ENCODE measurements at regions not wholly inside any gene's neighbourhood (a gene's known extent, or its start where the extent isn't known, plus 50 kb on each side); places are given as distances from the start of the nearest gene placed in this dataset.

- H3K36me3 ChIP-seq (ENCODE audit: control insufficient read depth, insufficient read depth, low read length), result no peaks in the 10 kb centered on the region
- no peak overlapping the region for H3K27ac ChIP-seq (ENCODE audit: low read depth, low read length, severe bottlenecking)
- H3K9me3 ChIP-seq (ENCODE audit: control insufficient read depth, low read length), result peaks cover 15% of the 10 kb centered on the region
- H3K4me1 ChIP-seq (ENCODE audit: control insufficient read depth, insufficient read depth, low read length, poor library complexity, severe bottlenecking), result no peaks in the 10 kb centered on the region
- WGBS, 2 experiments (ENCODE audit: insufficient coverage in 2 of 2), result no CpG with 5 or more reads among the region's 1 CpG
- H3K4me3 ChIP-seq (ENCODE audit: extremely low read depth, insufficient read depth, low read length, poor library complexity, severe bottlenecking), result no peak overlapping the region
These were observed 1587.0 kb upstream of the PRR20A start for GRCh38 chr13:55553701-55554100.

GRCh38 chr13:55554741-55555140, 1586.0 kb upstream of the PRR20A start:
- Histone ChIP-seq H3K4me1 (ENCODE audit: control insufficient read depth, insufficient read depth, low read length, poor library complexity, severe bottlenecking) (no peaks in the 10 kb centered on the region), H3K9me3 (ENCODE audit: control insufficient read depth, low read length) (peaks cover 15% of the 10 kb centered on the region), H3K36me3 (ENCODE audit: control insufficient read depth, insufficient read depth, low read length) (no peaks in the 10 kb centered on the region), H3K4me3 (ENCODE audit: extremely low read depth, insufficient read depth, low read length, poor library complexity, severe bottlenecking) (no peak overlapping the region), H3K27ac (ENCODE audit: low read depth, low read length, severe bottlenecking) (no peak overlapping the region)
- no CpG with 5 or more reads among the region's 1 CpG for WGBS, 2 experiments (ENCODE audit: insufficient coverage in 2 of 2)

- H3K36me3 ChIP-seq (ENCODE audit: control insufficient read depth, insufficient read depth, low read length), result no peaks in the 10 kb centered on the region
- H3K9me3 ChIP-seq (ENCODE audit: control insufficient read depth, low read length), result no peaks in the 10 kb centered on the region
- no peaks in the 10 kb centered on the region for H3K4me1 ChIP-seq (ENCODE audit: control insufficient read depth, insufficient read depth, low read length, poor library complexity, severe bottlenecking)
- H3K4me3 ChIP-seq (ENCODE audit: extremely low read depth, insufficient read depth, low read length, poor library complexity, severe bottlenecking), result no peak overlapping the region
- no peak overlapping the region for H3K27ac ChIP-seq (ENCODE audit: low read depth, low read length, severe bottlenecking)
These were observed 1580.4 kb upstream of the PRR20A start for GRCh38 chr13:55560331-55560730.

- Histone ChIP-seq H3K27ac (ENCODE audit: low read depth, low read length, severe bottlenecking) (no peak overlapping the region), H3K4me1 (ENCODE audit: control insufficient read depth, insufficient read depth, low read length, poor library complexity, severe bottlenecking) (no peaks in the 10 kb centered on the region), H3K36me3 (ENCODE audit: control insufficient read depth, insufficient read depth, low read length) (no peaks in the 10 kb centered on the region), H3K9me3 (ENCODE audit: control insufficient read depth, low read length) (no peaks in the 10 kb centered on the region), H3K4me3 (ENCODE audit: extremely low read depth, insufficient read depth, low read length, poor library complexity, severe bottlenecking) (no peak overlapping the region)
- WGBS, 2 experiments (ENCODE audit: insufficient coverage in 2 of 2), result no CpG with 5 or more reads among the region's 2 CpGs
These were observed 1577.5 kb upstream of the PRR20A start for GRCh38 chr13:55563267-55563666.

GRCh38 chr13:55566334-55566733, 1574.4 kb upstream of the PRR20A start:
- Histone ChIP-seq H3K36me3 (ENCODE audit: control insufficient read depth, insufficient read depth, low read length) (no peaks in the 10 kb centered on the region), H3K4me1 (ENCODE audit: control insufficient read depth, insufficient read depth, low read length, poor library complexity, severe bottlenecking) (no peaks in the 10 kb centered on the region), H3K4me3 (ENCODE audit: extremely low read depth, insufficient read depth, low read length, poor library complexity, severe bottlenecking) (no peak overlapping the region), H3K9me3 (ENCODE audit: control insufficient read depth, low read length) (no peaks in the 10 kb centered on the region), H3K27ac (ENCODE audit: low read depth, low read length, severe bottlenecking) (no peak overlapping the region)
- WGBS, 2 experiments (ENCODE audit: insufficient coverage in 2 of 2), result 100% methylated on average over 1 of the region's 2 CpGs; no CpG with 5 or more reads in 1 of the 2 experiments

GRCh38 chr13:55566779-55567178, 1573.9 kb upstream of the PRR20A start:
- Histone ChIP-seq H3K9me3 (ENCODE audit: control insufficient read depth, low read length) (no peaks in the 10 kb centered on the region), H3K27ac (ENCODE audit: low read depth, low read length, severe bottlenecking) (no peak overlapping the region), H3K4me1 (ENCODE audit: control insufficient read depth, insufficient read depth, low read length, poor library complexity, severe bottlenecking) (no peaks in the 10 kb centered on the region), H3K36me3 (ENCODE audit: control insufficient read depth, insufficient read depth, low read length) (no peaks in the 10 kb centered on the region), H3K4me3 (ENCODE audit: extremely low read depth, insufficient read depth, low read length, poor library complexity, severe bottlenecking) (no peak overlapping the region)
- 83% methylated on average over 2 to 3 of the region's 3 CpGs for WGBS, 2 experiments (ENCODE audit: insufficient coverage in 2 of 2)

- no peaks in the 10 kb centered on the region for H3K4me1 ChIP-seq (ENCODE audit: control insufficient read depth, insufficient read depth, low read length, poor library complexity, severe bottlenecking)
- no peaks in the 10 kb centered on the region for H3K36me3 ChIP-seq (ENCODE audit: control insufficient read depth, insufficient read depth, low read length)
- no CpG with 5 or more reads among the region's 5 CpGs for WGBS, 2 experiments (ENCODE audit: insufficient coverage in 2 of 2)
- H3K9me3 ChIP-seq (ENCODE audit: control insufficient read depth, low read length), result no peaks in the 10 kb centered on the region
- H3K27ac ChIP-seq (ENCODE audit: low read depth, low read length, severe bottlenecking), result no peak overlapping the region
- no peak overlapping the region for H3K4me3 ChIP-seq (ENCODE audit: extremely low read depth, insufficient read depth, low read length, poor library complexity, severe bottlenecking)
These were observed 1572.7 kb upstream of the PRR20A start for GRCh38 chr13:55567721-55568625.

GRCh38 chr13:55569082-55569481, 1571.6 kb upstream of the PRR20A start:
- H3K9me3 ChIP-seq (ENCODE audit: control insufficient read depth, low read length), result no peaks in the 10 kb centered on the region
- H3K27ac ChIP-seq (ENCODE audit: low read depth, low read length, severe bottlenecking), result no peak overlapping the region
- no peak overlapping the region for H3K4me3 ChIP-seq (ENCODE audit: extremely low read depth, insufficient read depth, low read length, poor library complexity, severe bottlenecking)

GRCh38 chr13:55569514-55569913, 1571.2 kb upstream of the PRR20A start:
- Histone ChIP-seq H3K36me3 (ENCODE audit: control insufficient read depth, insufficient read depth, low read length) (no peaks in the 10 kb centered on the region), H3K4me3 (ENCODE audit: extremely low read depth, insufficient read depth, low read length, poor library complexity, severe bottlenecking) (no peak overlapping the region), H3K27ac (ENCODE audit: low read depth, low read length, severe bottlenecking) (no peak overlapping the region), H3K4me1 (ENCODE audit: control insufficient read depth, insufficient read depth, low read length, poor library complexity, severe bottlenecking) (no peaks in the 10 kb centered on the region), H3K9me3 (ENCODE audit: control insufficient read depth, low read length) (no peaks in the 10 kb centered on the region)

More at GRCh38 chr13:55569082-55569481, 1571.6 kb upstream of the PRR20A start:
- H3K4me1 ChIP-seq (ENCODE audit: control insufficient read depth, insufficient read depth, low read length, poor library complexity, severe bottlenecking), result no peaks in the 10 kb centered on the region
- H3K36me3 ChIP-seq (ENCODE audit: control insufficient read depth, insufficient read depth, low read length), result no peaks in the 10 kb centered on the region

GRCh38 chr13:55570371-55570770, 1570.3 kb upstream of the PRR20A start:
- H3K27ac ChIP-seq (ENCODE audit: low read depth, low read length, severe bottlenecking), result no peak overlapping the region
- WGBS, 2 experiments (ENCODE audit: insufficient coverage in 2 of 2), result no CpG with 5 or more reads among the region's 1 CpG
- no peaks in the 10 kb centered on the region for H3K9me3 ChIP-seq (ENCODE audit: control insufficient read depth, low read length)

GRCh38 chr13:55571237-55571867, 1569.4 kb upstream of the PRR20A start:
- H3K4me3 ChIP-seq (ENCODE audit: extremely low read depth, insufficient read depth, low read length, poor library complexity, severe bottlenecking), result no peak overlapping the region

More at GRCh38 chr13:55570371-55570770, 1570.3 kb upstream of the PRR20A start:
- H3K4me3 ChIP-seq (ENCODE audit: extremely low read depth, insufficient read depth, low read length, poor library complexity, severe bottlenecking), result no peak overlapping the region
- H3K36me3 ChIP-seq (ENCODE audit: control insufficient read depth, insufficient read depth, low read length), result no peaks in the 10 kb centered on the region
- H3K4me1 ChIP-seq (ENCODE audit: control insufficient read depth, insufficient read depth, low read length, poor library complexity, severe bottlenecking), result no peaks in the 10 kb centered on the region

More at GRCh38 chr13:55571237-55571867, 1569.4 kb upstream of the PRR20A start:
- Histone ChIP-seq H3K27ac (ENCODE audit: low read depth, low read length, severe bottlenecking) (no peak overlapping the region), H3K4me1 (ENCODE audit: control insufficient read depth, insufficient read depth, low read length, poor library complexity, severe bottlenecking) (no peaks in the 10 kb centered on the region), H3K36me3 (ENCODE audit: control insufficient read depth, insufficient read depth, low read length) (no peaks in the 10 kb centered on the region), H3K9me3 (ENCODE audit: control insufficient read depth, low read length) (no peaks in the 10 kb centered on the region)
- no CpG with 5 or more reads among the region's 2 CpGs for WGBS, 2 experiments (ENCODE audit: insufficient coverage in 2 of 2)

All from mesodermal cell (in vitro differentiated cells).